ENCODE measurements at regions not wholly inside any gene's neighbourhood (a gene's known extent, or its start where the extent isn't known, plus 50 kb on each side); places are given as distances from the start of the nearest gene placed in this dataset.

DNA sequence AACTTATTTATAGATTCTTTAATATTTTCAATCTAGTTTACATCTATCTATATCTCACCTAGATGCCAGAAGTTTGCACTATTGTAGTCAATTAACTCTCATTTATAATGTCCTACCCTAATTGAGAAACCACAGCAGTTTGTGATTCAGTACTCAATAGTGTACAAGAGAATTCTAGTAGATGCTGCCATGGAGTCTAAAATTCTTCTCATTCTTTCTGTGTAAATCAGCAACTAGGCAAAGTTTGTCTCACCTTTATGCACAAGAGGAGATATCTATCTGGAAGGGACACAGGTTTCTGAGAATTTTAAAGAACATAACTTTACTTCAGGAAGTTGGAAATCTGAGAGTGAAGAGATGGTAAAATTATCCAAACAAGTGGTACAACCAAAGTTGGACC lies 173.0 kb upstream of the FBXL7 start:
- TF ChIP-seq EZH2 (IDR thresholded peaks at IDR 0.05; ENCODE audit: low read depth, low read length, severe bottlenecking), result no peak
- TF ChIP-seq, protein P1, sequence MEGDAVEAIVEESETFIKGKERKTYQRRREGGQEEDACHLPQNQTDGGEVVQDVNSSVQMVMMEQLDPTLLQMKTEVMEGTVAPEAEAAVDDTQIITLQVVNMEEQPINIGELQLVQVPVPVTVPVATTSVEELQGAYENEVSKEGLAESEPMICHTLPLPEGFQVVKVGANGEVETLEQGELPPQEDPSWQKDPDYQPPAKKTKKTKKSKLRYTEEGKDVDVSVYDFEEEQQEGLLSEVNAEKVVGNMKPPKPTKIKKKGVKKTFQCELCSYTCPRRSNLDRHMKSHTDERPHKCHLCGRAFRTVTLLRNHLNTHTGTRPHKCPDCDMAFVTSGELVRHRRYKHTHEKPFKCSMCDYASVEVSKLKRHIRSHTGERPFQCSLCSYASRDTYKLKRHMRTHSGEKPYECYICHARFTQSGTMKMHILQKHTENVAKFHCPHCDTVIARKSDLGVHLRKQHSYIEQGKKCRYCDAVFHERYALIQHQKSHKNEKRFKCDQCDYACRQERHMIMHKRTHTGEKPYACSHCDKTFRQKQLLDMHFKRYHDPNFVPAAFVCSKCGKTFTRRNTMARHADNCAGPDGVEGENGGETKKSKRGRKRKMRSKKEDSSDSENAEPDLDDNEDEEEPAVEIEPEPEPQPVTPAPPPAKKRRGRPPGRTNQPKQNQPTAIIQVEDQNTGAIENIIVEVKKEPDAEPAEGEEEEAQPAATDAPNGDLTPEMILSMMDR (IDR thresholded peaks at IDR 0.05; ENCODE audit: control extremely low read depth in 1 of 3, insufficient read depth in 1 of 3, low read depth in 1 of 3, low read length in 3 of 3), result no peak
- no peak for TF ChIP-seq SIN3A (conservative IDR thresholded peaks at IDR 0.05 in 1 of 2, IDR thresholded peaks at IDR 0.05 in 1 of 2; ENCODE audit: low read depth in 1 of 2, low read length in 2 of 2)
- TF ChIP-seq ASH2L (IDR thresholded peaks at IDR 0.05; ENCODE audit: low read length), result no peak
- TF ChIP-seq POLR2A (IDR thresholded peaks at IDR 0.05; ENCODE audit: control extremely low read depth in 1 of 2, low read depth in 2 of 2, low read length in 2 of 2), result no peak
- no peak for TF ChIP-seq TBP (IDR thresholded peaks at IDR 0.05; ENCODE audit: low read depth, low read length)

Data from H1 (cell line).